NB4 (cell line): ENCODE measurements at regions not wholly inside any gene's neighbourhood (a gene's known extent, or its start where the extent isn't known, plus 50 kb on each side); places are given as distances from the start of the nearest gene placed in this dataset.

Experiments used
- DNase-seq: peaks from one replicate; pipeline ENCODE4 v3.0.0; 2010; ENCODE audit warnings: low read depth
- H3K4me3 ChIP-seq: one replicate; pipeline ENCODE4 v1.5.1; 2011; ENCODE audit warnings: mild to moderate bottlenecking, low read depth, low read length, moderate library complexity
- CTCF ChIP-seq: IDR thresholded peaks from one replicate; pipeline ENCODE4 v1.5.1; 2012; ENCODE audit warnings: low read depth, low read length
- MYC ChIP-seq: IDR thresholded peaks from 2 replicates; pipeline ENCODE4 v1.6.1; 2011; ENCODE audit warnings: low read depth, low read length
- POLR2A ChIP-seq: IDR thresholded peaks from 2 replicates; pipeline ENCODE4 v1.6.1; 2011; ENCODE audit warnings: mild to moderate bottlenecking; ENCODE audit not compliant: insufficient read length; ENCODE audit errors: extremely low read depth
- TF ChIP-seq, protein P1 (sequence below): IDR thresholded peaks from 2 replicates; pipeline ENCODE4 v1.6.1; 2011; ENCODE audit warnings: low read depth, low read length

GRCh38 chr7:83870515-83870914, 221.6 kb upstream of the SEMA3E start:
- TF ChIP-seq, protein P1, sequence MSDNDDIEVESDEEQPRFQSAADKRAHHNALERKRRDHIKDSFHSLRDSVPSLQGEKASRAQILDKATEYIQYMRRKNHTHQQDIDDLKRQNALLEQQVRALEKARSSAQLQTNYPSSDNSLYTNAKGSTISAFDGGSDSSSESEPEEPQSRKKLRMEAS = no peak
- no peak for TF ChIP-seq CTCF
- no peak for TF ChIP-seq POLR2A
- TF ChIP-seq MYC = no peak
- DNase-seq = no peak
- H3K4me3 ChIP-seq = no peak overlapping the region

GRCh38 chr7:83866582-83866981, 217.6 kb upstream of the SEMA3E start:
- no peak for DNase-seq
- TF ChIP-seq CTCF = no peak
- TF ChIP-seq MYC = no peak
- TF ChIP-seq, protein P1 = no peak
- TF ChIP-seq POLR2A = no peak
- no peak overlapping the region for H3K4me3 ChIP-seq

- DNase-seq = no peak
- TF ChIP-seq, protein P1 = no peak
- TF ChIP-seq MYC = no peak
- TF ChIP-seq POLR2A = no peak
- TF ChIP-seq CTCF = no peak
- no peak overlapping the region for H3K4me3 ChIP-seq
Measured at GRCh38 chr7:83864551-83864950, 215.6 kb upstream of the SEMA3E start.

- TF ChIP-seq, protein P1 = no peak
- no peak for TF ChIP-seq MYC
- no peak for TF ChIP-seq POLR2A
- TF ChIP-seq CTCF = no peak
- H3K4me3 ChIP-seq = no peak overlapping the region
- DNase-seq = no peak
Measured at GRCh38 chr7:83863906-83864305, 215.0 kb upstream of the SEMA3E start.

DNA sequence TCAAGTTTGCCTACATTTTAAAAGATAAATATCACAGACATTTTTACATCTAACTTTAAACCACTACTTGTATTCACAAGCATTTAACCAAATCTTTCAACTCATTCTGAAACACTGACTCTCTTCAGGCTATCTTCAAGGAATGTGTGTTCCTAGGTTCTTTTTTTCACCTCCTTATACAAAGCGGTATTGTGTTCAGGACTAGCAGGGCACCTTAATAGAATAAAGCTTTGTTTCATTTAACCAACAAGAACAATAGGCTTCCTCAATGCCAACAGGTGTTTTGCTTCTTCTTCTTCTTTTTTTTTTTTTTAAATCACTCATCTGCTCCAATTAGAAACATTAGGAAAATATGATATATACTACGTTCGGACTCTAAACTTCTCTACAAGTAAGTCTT, 212.9 kb upstream of the SEMA3E start:
- H3K4me3 ChIP-seq = no peak overlapping the region
- no peak for DNase-seq
- no peak for TF ChIP-seq CTCF
- no peak for TF ChIP-seq MYC
- TF ChIP-seq, protein P1 = no peak
- no peak for TF ChIP-seq POLR2A

DNA sequence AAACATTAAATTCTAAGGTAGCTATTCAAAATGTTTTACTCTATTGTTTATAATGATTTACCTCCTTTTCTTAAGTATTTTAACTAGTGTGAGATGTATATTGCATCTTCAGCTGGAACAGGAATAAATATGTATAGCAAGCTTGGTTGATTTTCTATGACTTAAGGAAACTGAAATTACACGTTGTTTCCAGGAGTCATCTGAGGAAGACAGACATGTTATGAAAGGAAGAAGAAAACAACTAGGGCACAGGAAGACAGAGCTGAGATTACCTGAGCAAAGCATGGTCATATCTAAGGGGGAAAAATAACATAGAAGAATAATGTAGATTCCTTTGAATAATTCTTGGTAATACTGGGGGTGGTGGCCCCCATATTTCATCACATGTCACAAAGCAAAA, 210.9 kb upstream of the SEMA3E start:
- DNase-seq = no peak
- TF ChIP-seq CTCF = no peak
- TF ChIP-seq MYC = no peak
- TF ChIP-seq, protein P1 = no peak
- TF ChIP-seq POLR2A = no peak
- no peak overlapping the region for H3K4me3 ChIP-seq
